GM18873 (cell line): ENCODE measurements at regions not wholly inside any gene's neighbourhood (a gene's known extent, or its start where the extent isn't known, plus 50 kb on each side); places are given as distances from the start of the nearest gene placed in this dataset.
"Not testable (repeated sequence)": the region's sequence is repeated elsewhere in the genome, so short reads cannot be mapped to it uniquely, and the experiment has no call there.

Source experiments
- ATAC-seq: cut with Tn5 transposase; IDR thresholded peaks from one replicate; pipeline ENCODE4 v1.9.1; 2021; ENCODE audit warnings: mild to moderate bottlenecking, moderate library complexity, moderate number of reproducible peaks; ENCODE audit not compliant: unreplicated experiment, low FRiP score

DNA sequence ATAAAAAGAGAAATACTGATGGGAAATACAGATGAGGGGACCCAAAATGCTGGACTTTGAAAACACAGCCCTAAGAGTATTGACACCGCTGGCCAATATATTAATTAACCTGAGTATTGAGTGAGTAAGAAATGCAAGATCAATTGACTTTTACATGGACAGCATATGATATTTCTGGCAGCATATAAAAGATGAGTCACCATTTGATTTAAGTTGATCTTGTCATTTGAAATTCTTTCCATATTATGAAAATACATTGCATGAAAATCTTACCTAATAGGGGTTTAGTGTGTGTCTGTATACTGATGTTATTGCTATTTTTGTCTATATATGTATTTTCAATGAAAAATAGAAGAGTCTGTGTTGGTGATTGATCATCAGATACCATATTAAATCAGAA is 619.6 kb downstream of the KCTD12 start:
- ATAC-seq, result no peak

DNA sequence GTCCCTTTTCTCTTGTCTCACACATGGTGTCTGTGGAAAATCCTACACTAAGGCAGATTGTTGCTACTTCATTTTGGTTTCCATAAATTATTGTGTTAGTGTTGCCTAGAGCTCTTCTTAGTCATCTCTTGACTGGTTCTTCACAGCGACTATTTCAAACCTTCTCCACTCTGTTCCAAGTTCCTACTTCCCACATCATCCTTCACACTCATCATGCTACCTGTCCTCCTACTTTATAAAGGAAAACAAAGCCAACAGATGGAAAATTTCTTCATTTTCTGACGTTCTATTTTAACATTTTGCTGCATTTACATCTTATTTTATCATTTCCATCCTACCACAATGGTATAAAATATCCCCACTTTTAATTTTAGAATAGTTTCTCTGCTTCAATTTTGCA is 614.1 kb downstream of the LMO7 start:
- ATAC-seq, result no peak

DNA sequence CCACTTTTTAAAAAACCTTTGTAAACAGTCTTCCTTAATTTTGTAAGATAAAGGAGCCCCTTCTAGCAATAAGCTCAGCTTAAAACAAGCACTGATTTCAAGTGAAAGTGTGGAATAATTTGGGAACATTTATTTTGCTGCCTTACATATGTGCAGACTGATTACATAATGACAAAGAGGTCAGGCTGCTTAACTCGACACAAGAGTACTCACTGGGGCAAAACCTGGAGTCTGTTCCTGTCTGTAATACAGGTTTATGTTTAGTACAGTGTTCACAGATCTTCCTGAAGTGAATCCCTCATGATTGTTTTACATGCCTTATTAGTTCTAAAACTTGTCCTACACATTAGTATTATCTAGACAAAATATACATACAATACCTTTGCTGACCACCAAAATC is 609.8 kb downstream of the LMO7 start:
- no peak for ATAC-seq

DNA sequence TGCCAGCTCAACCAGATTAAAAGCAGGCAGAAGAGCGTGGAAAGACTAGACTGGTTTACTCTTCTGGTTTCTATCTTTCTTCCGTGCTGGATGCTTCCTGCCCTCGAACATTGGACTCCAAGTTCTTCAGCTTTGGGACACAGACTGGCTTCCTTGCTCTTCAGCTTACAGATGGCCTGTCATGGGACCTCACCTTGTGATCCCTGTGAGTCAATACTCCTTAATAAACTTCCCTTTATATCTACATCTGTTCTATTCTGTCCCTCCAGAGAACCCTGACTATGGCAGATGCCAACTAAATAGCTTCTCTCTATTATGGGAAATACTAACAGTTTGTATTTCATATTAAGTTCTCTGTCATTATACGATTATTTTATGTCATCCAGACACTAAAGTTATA is 609.1 kb downstream of the LMO7 start:
- ATAC-seq, result no peak

DNA sequence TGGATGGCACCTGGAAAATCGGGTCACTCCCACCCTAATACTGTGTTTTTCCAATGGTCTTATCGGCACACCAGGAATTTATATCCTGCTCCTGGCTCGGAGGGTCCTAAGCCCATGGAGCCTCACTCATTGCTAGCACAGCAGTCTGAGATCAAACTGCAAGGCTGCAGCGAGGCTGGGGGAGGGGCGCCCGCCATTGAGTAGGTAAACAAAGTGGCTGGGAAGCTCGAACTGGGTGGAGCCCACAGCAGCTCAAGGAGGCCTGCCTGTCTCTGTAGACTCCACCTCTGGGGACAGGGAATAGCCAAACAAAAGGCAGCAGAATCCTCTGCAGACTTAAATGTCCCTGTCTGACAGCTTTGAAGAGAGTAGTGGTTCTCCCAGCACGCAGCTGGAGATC is 607.0 kb downstream of the LMO7 start:
- not testable (repeated sequence) for ATAC-seq

DNA sequence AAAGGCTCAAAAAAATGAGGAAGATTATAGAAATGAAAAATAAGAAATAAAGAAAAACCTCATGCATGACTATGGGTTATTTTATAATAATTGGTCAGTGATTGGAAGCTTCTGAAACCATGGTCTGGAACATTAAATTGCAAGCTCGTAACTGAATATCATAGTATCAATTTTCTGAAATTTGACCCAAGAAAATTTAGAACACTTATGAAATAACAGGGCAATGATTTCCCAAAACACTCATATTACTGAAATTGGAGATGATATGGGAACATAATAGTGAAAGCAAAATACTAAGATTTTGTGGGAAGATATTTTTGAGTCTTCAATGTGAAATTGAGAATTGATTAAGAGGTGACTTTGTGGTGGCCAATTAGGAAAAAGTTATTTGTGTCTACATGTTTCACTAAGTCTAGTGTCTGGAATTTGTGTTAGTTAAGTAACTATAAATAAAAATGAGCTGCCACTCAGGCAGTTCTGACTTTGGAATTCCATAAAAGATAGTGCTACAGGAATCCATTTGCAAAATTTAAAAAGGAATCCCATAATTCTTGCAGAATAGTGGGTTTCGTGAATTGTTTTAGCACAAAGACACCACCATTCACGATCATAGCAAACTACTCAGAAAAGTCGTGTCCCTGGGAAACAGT is 603.0 kb downstream of the LMO7 start:
- ATAC-seq, result no peak

DNA sequence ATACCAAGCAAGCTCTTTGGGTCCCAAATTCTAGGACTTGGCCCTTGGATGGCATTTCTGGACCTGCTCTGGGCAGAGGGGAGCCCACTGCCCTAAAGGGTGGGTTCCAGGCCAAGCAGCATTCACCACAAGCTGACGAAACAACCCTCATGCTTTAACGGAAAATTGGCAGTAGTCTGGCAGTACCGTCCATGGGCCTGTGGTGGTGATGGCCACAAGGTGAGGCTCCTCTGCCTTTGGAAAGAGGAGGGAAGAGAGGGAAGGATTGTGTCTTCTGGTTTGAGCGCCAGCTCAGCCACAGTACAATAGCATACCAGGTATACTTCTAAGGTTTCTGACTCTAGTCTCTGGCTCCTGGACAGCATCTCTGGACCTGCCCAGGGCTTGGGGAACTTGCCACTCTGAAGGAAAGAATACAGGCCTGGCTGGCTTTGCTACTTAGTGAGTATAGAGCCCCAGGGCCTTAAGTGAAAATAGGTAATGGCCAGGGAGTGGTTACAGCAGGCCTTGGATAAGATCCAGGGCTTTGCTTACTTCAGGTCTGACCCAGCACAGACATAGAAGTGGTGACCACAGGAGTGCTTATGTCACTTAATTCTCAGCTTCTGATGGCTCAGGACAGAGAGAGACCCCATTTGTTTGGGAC is 595.5 kb downstream of the LMO7 start:
- ATAC-seq, result no peak

DNA sequence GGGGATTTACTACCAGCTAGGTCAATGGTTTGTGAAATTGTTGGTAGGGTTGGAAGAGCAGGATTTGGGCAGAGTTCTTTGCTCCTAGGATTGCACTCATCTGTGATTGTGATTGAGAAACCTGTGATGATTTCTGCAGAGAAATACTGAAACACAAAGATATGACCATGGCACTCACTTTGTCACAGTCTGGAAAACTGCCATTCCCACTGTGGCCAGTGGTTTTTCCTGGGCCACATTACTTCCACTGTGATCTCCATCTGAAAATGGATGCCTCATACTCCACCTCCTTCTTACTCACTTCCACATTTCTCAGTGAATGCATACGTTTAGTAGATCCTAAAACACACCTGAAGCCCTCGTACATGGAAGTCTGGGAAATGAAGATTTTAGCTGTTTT is 593.2 kb downstream of the LMO7 start:
- no peak for ATAC-seq

DNA sequence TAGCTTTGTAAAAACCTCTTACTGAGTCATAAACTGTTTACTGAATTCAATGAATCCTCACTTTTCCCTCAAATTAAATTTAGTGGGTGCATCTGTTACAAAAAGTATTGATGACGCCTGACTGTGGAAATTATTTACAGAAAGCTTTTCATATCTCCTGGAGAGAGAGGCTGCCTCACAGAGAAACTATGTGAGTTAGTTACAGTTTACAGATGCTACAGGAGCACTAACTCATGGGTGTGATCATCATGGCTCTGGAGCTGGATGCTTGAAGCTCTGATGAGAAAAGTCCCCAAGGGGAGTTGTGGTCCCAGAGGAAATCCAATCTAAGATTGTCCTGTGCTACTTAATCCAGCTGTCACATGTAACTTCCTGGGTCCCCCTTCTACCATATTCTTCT is 590.8 kb downstream of the LMO7 start:
- ATAC-seq, result no peak

DNA sequence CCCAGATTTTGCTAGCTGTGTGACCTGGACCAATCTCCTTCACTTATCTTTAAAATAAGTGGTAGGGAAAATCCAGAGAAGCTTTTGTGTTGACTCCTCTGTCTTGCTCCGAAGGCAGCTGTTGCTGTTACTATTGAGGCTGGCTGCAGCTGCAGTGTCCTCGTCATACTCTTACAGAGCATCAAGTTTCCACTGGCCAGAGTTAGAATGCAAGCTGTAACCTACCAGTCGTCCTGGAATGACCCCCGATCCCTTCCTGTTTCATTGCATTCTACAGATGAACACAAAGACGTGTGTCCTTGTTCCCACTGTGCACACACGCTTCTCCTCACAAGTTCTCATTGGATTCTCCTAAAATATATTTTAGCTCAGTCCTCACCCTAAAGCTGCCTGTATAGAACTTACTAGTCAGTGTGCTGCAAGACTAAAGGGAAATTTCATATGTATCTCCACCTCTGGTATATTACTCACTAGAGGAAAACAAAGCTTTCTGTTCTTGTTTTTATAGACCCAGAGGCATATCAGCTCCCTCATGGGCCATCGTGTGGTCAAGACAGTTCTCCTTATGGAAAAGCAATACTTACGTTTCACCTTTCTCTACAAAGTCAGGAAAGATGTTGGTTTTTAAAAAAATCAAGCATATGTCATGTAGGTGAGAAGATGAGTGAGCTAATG is 589.8 kb downstream of the LMO7 start:
- no peak for ATAC-seq

DNA sequence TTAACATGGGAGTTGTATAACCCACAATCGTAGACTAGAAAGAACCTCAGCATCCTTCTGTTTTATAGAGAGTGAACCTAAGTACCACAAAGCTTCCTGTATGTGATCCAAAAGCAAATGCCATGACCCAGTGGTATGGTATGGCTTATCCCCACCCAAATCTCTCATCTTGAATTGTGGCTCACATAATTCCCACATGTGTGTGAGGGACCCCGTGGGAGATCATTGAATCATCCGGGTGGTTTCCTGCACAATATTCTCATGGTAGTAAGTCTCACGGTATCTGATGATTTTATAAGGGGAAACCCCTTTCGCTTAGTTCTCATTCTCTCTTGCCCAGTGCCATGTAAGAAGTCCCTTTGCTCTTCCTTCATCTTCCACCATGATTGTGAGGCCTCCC is 587.9 kb downstream of the LMO7 start:
- no peak for ATAC-seq

DNA sequence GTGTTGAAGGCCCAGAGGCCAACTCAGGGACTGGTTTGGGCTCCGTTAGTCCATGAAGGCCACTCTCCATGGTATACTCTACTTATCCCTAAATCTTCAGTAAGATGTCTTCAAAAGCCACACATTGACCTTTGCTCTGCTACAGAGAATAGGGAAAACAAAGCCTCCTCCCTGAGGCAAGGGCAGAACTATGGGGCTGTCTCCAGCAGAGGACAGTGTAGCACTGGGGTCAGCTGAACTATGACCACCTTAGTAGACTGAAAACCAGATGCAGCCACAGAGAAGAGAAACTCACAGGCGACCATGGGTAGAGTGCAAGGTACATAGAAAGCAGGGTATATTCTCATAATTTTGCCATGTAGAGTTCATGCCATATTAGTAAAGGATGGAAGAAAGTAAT is 587.4 kb downstream of the LMO7 start:
- no peak for ATAC-seq

DNA sequence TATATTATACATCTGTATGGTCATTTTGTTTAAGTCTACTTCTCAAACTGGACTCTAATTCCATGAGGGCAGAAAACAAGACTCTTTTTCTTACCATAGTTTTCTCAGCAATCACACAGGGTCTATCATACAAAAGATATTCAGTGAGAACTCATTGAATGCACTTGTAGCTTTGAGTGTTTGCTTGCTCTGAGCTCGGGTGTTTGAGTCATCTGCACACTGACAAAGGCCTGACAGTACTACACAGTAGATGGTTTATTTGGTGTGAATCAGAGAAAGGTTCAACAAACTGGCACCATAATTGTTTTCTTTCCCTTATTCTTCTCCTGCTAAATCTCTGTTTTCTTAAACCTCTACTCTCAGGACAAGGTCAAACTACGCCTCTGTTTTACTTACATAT is 586.4 kb downstream of the LMO7 start:
- no peak for ATAC-seq

DNA sequence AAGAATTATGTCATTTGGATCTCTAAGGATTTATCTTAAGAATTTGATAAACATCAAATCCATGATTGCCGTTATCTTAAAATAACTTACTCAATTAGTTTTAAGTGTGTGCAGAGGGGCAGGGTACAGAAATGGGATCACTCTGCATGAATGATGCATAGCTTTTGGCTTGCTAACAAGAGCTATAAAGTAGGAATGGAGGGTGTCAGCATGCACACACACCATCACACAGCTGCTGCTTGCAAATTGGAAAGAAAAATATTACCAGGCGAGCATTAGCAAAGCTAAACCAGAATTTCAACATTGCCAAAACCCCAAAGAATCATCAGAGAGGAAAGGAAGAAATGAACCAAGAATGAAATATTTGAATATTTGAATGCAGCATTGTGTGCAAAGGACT is 580.6 kb downstream of the LMO7 start:
- ATAC-seq, result no peak

DNA sequence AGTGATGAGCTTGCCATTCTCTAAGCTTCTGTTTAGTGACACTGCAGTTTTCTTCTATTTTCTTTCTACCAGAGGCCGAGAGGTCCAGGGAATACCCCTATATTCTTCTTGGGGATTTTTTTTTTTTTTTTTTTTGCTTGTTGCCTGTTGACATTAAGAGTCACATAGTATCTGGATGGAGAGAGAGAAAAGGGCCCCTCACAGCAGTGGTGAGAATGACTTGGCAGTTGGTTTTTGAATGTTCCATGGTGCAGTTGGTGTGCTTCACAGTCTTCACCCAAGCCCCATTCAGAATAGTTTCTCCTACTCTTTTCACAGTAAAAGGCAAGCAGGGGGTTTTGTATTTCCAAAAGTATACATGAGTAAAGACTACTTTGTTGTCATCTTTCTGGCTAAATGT is 577.9 kb downstream of the LMO7 start:
- ATAC-seq, result no peak

DNA sequence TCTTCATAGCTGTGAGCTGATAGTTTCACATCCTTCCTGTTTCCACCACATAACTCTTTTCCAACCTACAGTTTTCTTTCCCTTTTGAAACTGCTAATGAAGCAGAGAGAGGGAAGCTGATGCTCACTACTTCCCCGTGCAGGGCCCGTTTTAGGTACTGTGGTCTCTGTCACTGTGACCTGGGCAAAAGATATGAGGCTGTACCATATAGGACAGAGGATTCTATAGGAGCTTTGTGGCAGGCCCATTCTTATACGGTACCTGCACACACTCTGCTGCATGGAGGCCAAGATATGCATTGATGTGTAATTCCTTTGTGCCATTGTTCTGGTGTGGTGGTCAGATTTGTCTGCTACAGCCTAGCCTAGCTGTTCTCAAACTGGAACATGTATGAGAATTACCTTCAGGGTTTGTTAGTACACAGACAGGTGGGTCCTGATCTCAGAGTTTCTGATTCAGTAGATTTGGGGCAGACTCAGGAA is 577.3 kb downstream of the LMO7 start:
- ATAC-seq, result no peak

DNA sequence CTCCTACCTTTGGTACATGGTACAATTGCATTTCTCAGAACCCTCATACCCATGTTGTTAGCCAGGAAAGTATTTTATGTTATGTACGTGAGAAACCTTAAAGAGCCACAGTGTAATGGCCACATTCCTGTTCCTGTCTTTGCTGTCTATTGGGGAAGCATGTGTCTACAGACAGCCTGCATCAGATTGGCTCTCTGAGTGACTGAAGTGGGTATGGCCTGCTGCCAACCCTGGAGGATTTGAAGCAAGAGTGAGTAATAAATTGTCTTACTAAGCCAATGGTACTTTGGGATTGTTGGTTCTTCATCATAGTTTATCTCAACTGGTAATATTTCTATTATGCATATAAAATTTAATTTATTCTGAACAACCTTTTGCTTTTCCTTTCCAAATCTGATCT is 574.1 kb downstream of the LMO7 start:
- no peak for ATAC-seq

DNA sequence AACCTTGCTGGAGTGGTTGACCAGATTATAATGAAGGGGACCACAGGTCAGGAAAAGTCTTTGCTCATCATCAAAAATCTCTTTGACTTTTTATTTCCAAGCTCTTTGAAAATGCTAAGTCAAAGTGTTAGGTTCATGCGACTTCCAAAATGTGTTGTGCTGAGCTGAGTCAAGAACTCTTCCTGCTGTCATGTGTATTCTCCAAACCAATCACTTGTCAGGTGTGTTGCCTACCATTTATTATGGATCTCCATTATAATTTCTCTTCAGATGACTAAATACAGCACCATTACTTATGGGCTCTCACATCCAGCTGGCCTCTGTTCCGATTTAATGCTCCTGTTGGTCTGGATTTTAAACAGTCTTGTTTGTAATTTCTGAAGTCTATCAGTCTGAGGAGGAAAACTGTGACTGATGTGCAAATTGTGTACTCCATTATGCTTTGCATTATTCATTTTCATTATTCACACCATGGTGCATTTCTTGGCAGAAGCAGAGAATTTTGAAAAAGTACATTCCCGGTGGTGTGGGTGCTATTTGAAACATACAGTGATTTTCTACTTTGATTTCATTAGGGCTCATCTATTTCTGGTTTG is 562.5 kb downstream of the LMO7 start:
- no peak for ATAC-seq

DNA sequence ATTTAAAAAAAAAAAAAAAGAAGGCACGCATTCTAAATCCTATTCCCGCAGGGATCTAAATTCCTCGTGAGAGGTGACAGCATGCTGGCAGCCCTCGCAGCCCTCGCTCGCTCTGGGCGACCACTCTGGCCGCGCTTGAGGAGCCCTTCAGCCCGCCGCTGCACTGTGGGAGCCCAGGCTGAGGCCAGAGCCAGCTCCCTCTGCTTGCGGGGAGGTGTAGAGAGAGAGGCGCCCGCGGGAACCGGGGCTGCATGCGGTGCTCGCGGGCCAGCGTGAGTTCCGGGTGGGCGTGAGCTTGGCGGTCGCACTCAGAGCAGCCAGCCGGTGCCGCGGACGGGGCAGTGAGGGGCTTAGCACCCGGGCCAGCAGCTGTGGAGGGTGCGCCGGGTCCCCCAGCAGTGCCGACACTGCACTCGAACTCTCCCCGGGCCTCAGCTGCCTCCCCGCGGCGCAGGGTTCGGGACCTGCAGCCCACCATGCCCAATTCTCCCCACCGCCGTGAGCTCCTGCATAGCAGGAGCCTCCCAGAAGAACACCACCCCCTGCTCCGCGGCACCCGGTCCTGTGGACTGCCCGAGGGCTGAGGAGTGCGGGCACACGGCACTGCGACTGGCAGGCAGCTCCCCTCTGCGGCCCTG is 553.9 kb downstream of the LMO7 start:
- no peak for ATAC-seq

DNA sequence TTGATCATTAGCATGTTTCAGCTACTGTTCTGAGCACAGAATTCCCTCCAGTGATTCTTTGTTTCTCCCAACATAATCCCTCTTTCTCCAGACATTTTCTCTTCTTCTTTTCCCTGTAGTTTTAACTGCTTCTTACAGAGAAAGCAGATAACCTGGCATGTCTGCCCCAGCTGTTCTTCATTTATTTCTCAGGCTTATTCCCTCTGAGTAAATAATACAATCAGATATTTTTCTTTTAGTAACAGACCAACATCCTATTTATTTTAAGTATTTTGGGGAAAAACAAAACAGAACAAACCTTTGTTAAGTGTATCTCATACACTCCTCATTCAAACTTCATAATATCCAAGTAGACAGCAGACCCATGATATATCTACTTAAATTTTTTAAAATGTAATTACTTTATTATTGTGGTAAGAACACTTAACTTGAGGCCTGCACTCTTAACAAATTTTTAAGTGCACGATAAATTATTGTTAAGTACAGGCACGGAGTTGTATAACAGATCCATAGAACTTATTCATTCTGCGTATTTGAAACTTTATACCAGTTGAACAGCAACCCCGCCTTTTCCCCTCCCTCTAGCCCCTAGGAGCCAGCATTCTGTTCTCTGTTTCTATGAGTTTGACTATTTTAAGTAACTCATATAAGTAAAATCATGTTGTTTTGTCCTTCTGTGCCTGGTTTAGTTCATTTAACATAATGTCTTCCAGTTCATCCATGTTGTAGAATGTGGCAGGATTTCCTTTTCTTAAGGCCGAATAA is 540.0 kb downstream of the LMO7 start:
- ATAC-seq, result no peak
